ENCODE measurements at regions not wholly inside any gene's neighbourhood (a gene's known extent, or its start where the extent isn't known, plus 50 kb on each side); places are given as distances from the start of the nearest gene placed in this dataset.

DNA sequence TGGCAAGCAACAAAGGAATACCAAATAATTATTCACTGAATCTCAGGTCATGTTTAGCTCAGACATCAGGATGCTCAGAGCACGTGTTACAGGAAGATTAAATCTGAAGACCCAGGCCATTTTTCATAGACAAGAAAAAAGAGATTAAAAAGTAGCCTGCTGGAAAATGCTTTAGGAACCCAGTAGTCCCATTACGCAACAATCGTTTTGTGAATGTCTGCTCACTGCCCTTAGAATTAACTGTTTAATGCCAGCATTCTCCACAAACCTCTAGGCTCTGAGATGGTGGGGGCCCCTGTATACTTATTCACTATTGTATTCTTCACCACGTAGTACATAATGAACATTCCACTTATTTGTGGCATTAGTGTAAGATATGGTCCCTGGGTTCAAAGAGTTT, 154.6 kb upstream of the NYAP2 start:
- DNase-seq = no peak
- no peaks in the 10 kb centered on the region for H3K36me3 ChIP-seq (ENCODE audit: control insufficient read depth, insufficient read depth, low read length)
- H3K9ac ChIP-seq (ENCODE audit: extremely low read depth, low read length, poor library complexity, severe bottlenecking) = no peak overlapping the region
- Mint-ChIP-seq H3K9me3 (no peaks in the 10 kb centered on the region), H3K27ac (no peak overlapping the region), H3K36me3 (ENCODE audit: low read depth) (no peaks in the 10 kb centered on the region), H3K4me3 (no peak overlapping the region), H3K4me1 (no peaks in the 10 kb centered on the region), H3K27me3 (ENCODE audit: insufficient read depth) (no peaks in the 10 kb centered on the region)
- H3K27me3 ChIP-seq (ENCODE audit: control insufficient read depth, insufficient read depth, low read length, poor library complexity, severe bottlenecking) = no peaks in the 10 kb centered on the region
- WGBS, 2 experiments (ENCODE audit: insufficient coverage in 1 of 2, insufficient read length in 1 of 2) = 77 to 82% methylated on average over 3 to 4 of the region's 4 CpGs
- no peak overlapping the region for H3K27ac ChIP-seq (ENCODE audit: low read depth, low read length)
- no peaks in the 10 kb centered on the region for H3K4me1 ChIP-seq (ENCODE audit: control insufficient read depth, insufficient read depth, low read length)
- no peaks in the 10 kb centered on the region for H3K9me3 ChIP-seq (ENCODE audit: control insufficient read depth, low read length)
- no peak overlapping the region for H3K4me3 ChIP-seq (ENCODE audit: low read length)
- TF ChIP-seq, protein P1, sequence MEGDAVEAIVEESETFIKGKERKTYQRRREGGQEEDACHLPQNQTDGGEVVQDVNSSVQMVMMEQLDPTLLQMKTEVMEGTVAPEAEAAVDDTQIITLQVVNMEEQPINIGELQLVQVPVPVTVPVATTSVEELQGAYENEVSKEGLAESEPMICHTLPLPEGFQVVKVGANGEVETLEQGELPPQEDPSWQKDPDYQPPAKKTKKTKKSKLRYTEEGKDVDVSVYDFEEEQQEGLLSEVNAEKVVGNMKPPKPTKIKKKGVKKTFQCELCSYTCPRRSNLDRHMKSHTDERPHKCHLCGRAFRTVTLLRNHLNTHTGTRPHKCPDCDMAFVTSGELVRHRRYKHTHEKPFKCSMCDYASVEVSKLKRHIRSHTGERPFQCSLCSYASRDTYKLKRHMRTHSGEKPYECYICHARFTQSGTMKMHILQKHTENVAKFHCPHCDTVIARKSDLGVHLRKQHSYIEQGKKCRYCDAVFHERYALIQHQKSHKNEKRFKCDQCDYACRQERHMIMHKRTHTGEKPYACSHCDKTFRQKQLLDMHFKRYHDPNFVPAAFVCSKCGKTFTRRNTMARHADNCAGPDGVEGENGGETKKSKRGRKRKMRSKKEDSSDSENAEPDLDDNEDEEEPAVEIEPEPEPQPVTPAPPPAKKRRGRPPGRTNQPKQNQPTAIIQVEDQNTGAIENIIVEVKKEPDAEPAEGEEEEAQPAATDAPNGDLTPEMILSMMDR (conservative IDR thresholded peaks at IDR 0.05) = no peak

DNA sequence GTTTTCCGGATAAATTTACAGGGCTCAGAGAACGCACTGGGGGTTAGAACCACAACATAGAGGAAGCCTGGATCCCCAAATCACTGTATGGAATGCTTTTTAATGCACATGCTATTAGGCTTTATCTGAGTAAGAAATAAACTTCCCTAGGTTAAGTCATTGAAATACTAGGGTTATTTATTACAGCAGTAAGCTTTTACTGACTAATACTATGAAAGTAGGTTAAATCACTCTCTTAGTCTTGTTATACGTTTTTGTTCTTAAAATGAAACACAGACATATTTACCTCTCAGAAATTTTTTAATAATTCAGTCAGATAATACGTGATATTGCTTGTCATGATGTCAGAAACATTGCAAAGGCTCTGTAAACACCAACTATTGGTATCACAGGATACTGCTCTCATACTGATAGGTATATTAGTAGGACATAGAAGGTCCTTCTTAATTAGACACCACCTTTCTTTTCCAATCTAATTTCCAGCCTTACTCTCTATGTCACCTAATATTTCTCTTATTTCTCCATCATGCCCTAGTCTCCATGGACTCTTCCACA, 162.7 kb upstream of the NYAP2 start:
- Histone ChIP-seq H3K27me3 (ENCODE audit: control insufficient read depth, insufficient read depth, low read length, poor library complexity, severe bottlenecking) (no peaks in the 10 kb centered on the region), H3K36me3 (ENCODE audit: control insufficient read depth, insufficient read depth, low read length) (no peaks in the 10 kb centered on the region), H3K27ac (ENCODE audit: low read depth, low read length) (no peak overlapping the region), H3K9me3 (ENCODE audit: control insufficient read depth, low read length) (no peaks in the 10 kb centered on the region), H3K9ac (ENCODE audit: extremely low read depth, low read length, poor library complexity, severe bottlenecking) (no peak overlapping the region), H3K4me1 (ENCODE audit: control insufficient read depth, insufficient read depth, low read length) (no peaks in the 10 kb centered on the region), H3K4me3 (ENCODE audit: low read length) (no peak overlapping the region)
- no peaks in the 10 kb centered on the region for H3K4me1 Mint-ChIP-seq
- H3K4me3 Mint-ChIP-seq = no peak overlapping the region
- TF ChIP-seq, protein P1 (conservative IDR thresholded peaks at IDR 0.05) = no peak
- no peak for DNase-seq
- 88 to 100% methylated on average over 2 to 3 of the region's 4 CpGs for WGBS, 2 experiments (ENCODE audit: insufficient coverage in 1 of 2, insufficient read length in 1 of 2)
- H3K9me3 Mint-ChIP-seq = no peaks in the 10 kb centered on the region
- H3K27me3 Mint-ChIP-seq (ENCODE audit: insufficient read depth) = no peaks in the 10 kb centered on the region
- H3K36me3 Mint-ChIP-seq (ENCODE audit: low read depth) = no peaks in the 10 kb centered on the region
- no peak overlapping the region for H3K27ac Mint-ChIP-seq

DNA sequence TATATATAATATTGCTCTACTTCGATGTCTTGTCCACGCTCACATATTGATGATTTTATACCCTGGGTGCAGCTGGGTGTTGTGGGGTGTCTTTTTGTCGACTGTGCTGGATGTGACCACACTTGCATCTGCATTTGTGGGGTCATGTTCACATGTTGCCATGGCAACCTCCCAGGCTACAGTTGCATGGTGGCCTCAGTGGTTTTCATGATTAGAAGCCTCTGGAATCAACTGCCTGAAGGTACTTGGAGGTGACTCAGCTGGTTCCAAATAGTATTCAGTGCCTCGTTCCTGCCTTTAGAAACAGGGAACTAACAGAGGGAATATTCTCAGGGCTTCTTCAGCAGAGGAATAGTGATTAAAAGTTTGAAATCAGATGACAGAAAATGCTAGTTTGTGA, 166.3 kb upstream of the NYAP2 start:
- WGBS, 2 experiments (ENCODE audit: insufficient coverage in 1 of 2, insufficient read length in 1 of 2) = 92% methylated on average over 2 to 4 of the region's 4 CpGs

More for the DNA sequence above, 166.3 kb upstream of the NYAP2 start:
- no peaks in the 10 kb centered on the region for H3K27me3 Mint-ChIP-seq (ENCODE audit: insufficient read depth)
- TF ChIP-seq, protein P1 (conservative IDR thresholded peaks at IDR 0.05) = no peak
- Histone ChIP-seq H3K27me3 (ENCODE audit: control insufficient read depth, insufficient read depth, low read length, poor library complexity, severe bottlenecking) (no peaks in the 10 kb centered on the region), H3K36me3 (ENCODE audit: control insufficient read depth, insufficient read depth, low read length) (no peaks in the 10 kb centered on the region), H3K27ac (ENCODE audit: low read depth, low read length) (no peak overlapping the region), H3K9ac (ENCODE audit: extremely low read depth, low read length, poor library complexity, severe bottlenecking) (no peak overlapping the region), H3K4me1 (ENCODE audit: control insufficient read depth, insufficient read depth, low read length) (no peaks in the 10 kb centered on the region), H3K9me3 (ENCODE audit: control insufficient read depth, low read length) (no peaks in the 10 kb centered on the region), H3K4me3 (ENCODE audit: low read length) (no peak overlapping the region)
- H3K9me3 Mint-ChIP-seq = no peaks in the 10 kb centered on the region
- no peak for DNase-seq
- no peaks in the 10 kb centered on the region for H3K4me1 Mint-ChIP-seq
- no peak overlapping the region for H3K27ac Mint-ChIP-seq
- no peaks in the 10 kb centered on the region for H3K36me3 Mint-ChIP-seq (ENCODE audit: low read depth)
- no peak overlapping the region for H3K4me3 Mint-ChIP-seq

Measured in endodermal cell (in vitro differentiated cells).